MM.1S (cell line): ENCODE measurements at regions not wholly inside any gene's neighbourhood (a gene's known extent, or its start where the extent isn't known, plus 50 kb on each side); places are given as distances from the start of the nearest gene placed in this dataset.

ENCODE experiments used
- DNase-seq: peaks from one replicate; pipeline ENCODE4 v3.0.0-alpha.2; 2015
- H2AFZ ChIP-seq: fragments of 300-600 bp; sonication (generic); 2 replicates; pipeline ENCODE4 v1.6.0; 2016; ENCODE audit warnings: antibody characterized with exemption, low read length
- H3F3A ChIP-seq: fragments of 300-600 bp; sonication (generic); 2 replicates; pipeline ENCODE4 v1.6.1; 2016; ENCODE audit warnings: mild to moderate bottlenecking, antibody characterized with exemption, low read length, moderate library complexity, mixed read lengths; ENCODE audit not compliant: insufficient read depth
- H3K27ac ChIP-seq: fragments of 300-600 bp; sonication (generic); 2 replicates; pipeline ENCODE4 v1.5.1; 2016; ENCODE audit warnings: mild to moderate bottlenecking, low read length
- H3K27me3 ChIP-seq: fragments of 300-600 bp; sonication (generic); replicated peaks from 2 replicates; pipeline ENCODE4 v1.6.0; 2016; ENCODE audit warnings: low read length; ENCODE audit not compliant: insufficient read depth
- H3K36me3 ChIP-seq: fragments of 300-600 bp; sonication (generic); replicated peaks from 2 replicates; pipeline ENCODE4 v1.6.1; 2016; ENCODE audit warnings: mild to moderate bottlenecking, low read length, mixed read lengths; ENCODE audit not compliant: insufficient read depth
- H3K4me1 ChIP-seq: fragments of 300-600 bp; sonication (generic); 2 replicates; pipeline ENCODE4 v1.6.1; 2016; ENCODE audit warnings: low read length, mixed read lengths
- H3K4me2 ChIP-seq: fragments of 300-600 bp; sonication (generic); 2 replicates; pipeline ENCODE4 v1.6.0; 2016; ENCODE audit warnings: low read depth, low read length
- H3K4me3 ChIP-seq: fragments of 300-600 bp; sonication (generic); 2 replicates; pipeline ENCODE4 v1.5.1; 2016; ENCODE audit warnings: low read length, mixed read lengths
- H3K79me2 ChIP-seq: fragments of 300-600 bp; sonication (generic); 2 replicates; pipeline ENCODE4 v1.6.1; 2016; ENCODE audit warnings: mixed run types, low read length, mixed read lengths
- H3K9ac ChIP-seq: fragments of 300-600 bp; sonication (generic); 2 replicates; pipeline ENCODE4 v1.6.1; 2016; ENCODE audit warnings: low read length, mixed read lengths
- H3K9me2 ChIP-seq: fragments of 300-600 bp; sonication (generic); replicated peaks from 2 replicates; pipeline ENCODE4 v1.6.1; 2016; ENCODE audit warnings: mild to moderate bottlenecking, low read length, mixed read lengths; ENCODE audit not compliant: insufficient read depth
- H3K9me3 ChIP-seq: fragments of 300-600 bp; sonication (generic); replicated peaks from 2 replicates; pipeline ENCODE4 v1.6.1; 2016; ENCODE audit warnings: mild to moderate bottlenecking, low read length, mixed read lengths; ENCODE audit not compliant: insufficient read depth
- H4K20me1 ChIP-seq: fragments of 300-600 bp; sonication (generic); 2 replicates; pipeline ENCODE4 v1.6.1; 2016; ENCODE audit warnings: mild to moderate bottlenecking, low read length, moderate library complexity, mixed read lengths; ENCODE audit not compliant: insufficient read depth
- CTCF ChIP-seq: fragments of 300-600 bp; sonication (generic); IDR thresholded peaks from 2 replicates; pipeline ENCODE4 v1.5.1; 2016; ENCODE audit warnings: antibody characterized with exemption, low read length, mixed read lengths
- EZH2 ChIP-seq: fragments of 300-600 bp; sonication (generic); optimal IDR thresholded peaks from 2 replicates; pipeline ENCODE3; 2017; ENCODE audit warnings: low read depth, mild to moderate bottlenecking, antibody characterized with exemption, low read length, mixed read lengths
- EZH2phosphoT487 ChIP-seq: fragments of 300-600 bp; sonication (generic); IDR thresholded peaks from 2 replicates; pipeline ENCODE4 v1.6.1; 2018; ENCODE audit warnings: antibody characterized with exemption, low read length

GRCh38 chr2:107069890-107070289 is 183.9 kb upstream of the ST6GAL2 start:
- H3K9me3 ChIP-seq: no peaks in the 10 kb centered on the region
- no peak overlapping the region for H3K4me3 ChIP-seq
- 0 out of 2 replicates have a peak, but pooled peaks cover 3% of the 10 kb centered on the region for H3K4me1 ChIP-seq
- H3K9ac ChIP-seq: no peak overlapping the region
- no peak for DNase-seq
- no peaks in the 10 kb centered on the region for H3K27me3 ChIP-seq
- no peak overlapping the region for H2AFZ ChIP-seq
- H3K79me2 ChIP-seq: no peaks in the 10 kb centered on the region
- TF ChIP-seq EZH2phosphoT487 (no peak), EZH2 (no peak), CTCF (no peak)
- H3K27ac ChIP-seq: no peak overlapping the region
- H3K36me3 ChIP-seq: no peaks in the 10 kb centered on the region
- no peaks in the 10 kb centered on the region for H3K9me2 ChIP-seq
- H4K20me1 ChIP-seq: no peaks in the 10 kb centered on the region
- H3K4me2 ChIP-seq: no peak overlapping the region
- no peaks in the 10 kb centered on the region for H3F3A ChIP-seq

- TF ChIP-seq CTCF (no peak), EZH2 (no peak), EZH2phosphoT487 (no peak)
- Histone ChIP-seq H3K9me3 (no peaks in the 10 kb centered on the region), H3F3A (no peaks in the 10 kb centered on the region), H3K27ac (no peak overlapping the region), H3K79me2 (no peaks in the 10 kb centered on the region), H3K4me2 (no peak overlapping the region), H3K9me2 (no peaks in the 10 kb centered on the region), H3K36me3 (no peaks in the 10 kb centered on the region), H3K4me1 (0 out of 2 replicates have a peak, but pooled peaks cover 3% of the 10 kb centered on the region), H3K27me3 (no peaks in the 10 kb centered on the region), H2AFZ (no peak overlapping the region), H3K4me3 (no peak overlapping the region), H3K9ac (no peak overlapping the region), H4K20me1 (no peaks in the 10 kb centered on the region)
- peak; percentile 26 for DNase-seq
Observed at GRCh38 chr2:107072150-107072940, 186.4 kb upstream of the ST6GAL2 start.

GRCh38 chr2:107078584-107078983 is 192.6 kb upstream of the ST6GAL2 start:
- no peak overlapping the region for H3K27ac ChIP-seq
- no peaks in the 10 kb centered on the region for H3K79me2 ChIP-seq
- H3K4me1 ChIP-seq: no peaks in the 10 kb centered on the region
- H3K36me3 ChIP-seq: no peaks in the 10 kb centered on the region
- no peak overlapping the region for H2AFZ ChIP-seq
- no peaks in the 10 kb centered on the region for H3K9me3 ChIP-seq
- no peak for TF ChIP-seq EZH2
- no peak for TF ChIP-seq CTCF
- TF ChIP-seq EZH2phosphoT487: no peak
- no peak for DNase-seq
- H3K27me3 ChIP-seq: no peaks in the 10 kb centered on the region
- H3F3A ChIP-seq: no peaks in the 10 kb centered on the region
- H3K9ac ChIP-seq: no peak overlapping the region
- no peak overlapping the region for H3K4me2 ChIP-seq
- no peak overlapping the region for H3K4me3 ChIP-seq
- H3K9me2 ChIP-seq: no peaks in the 10 kb centered on the region
- no peaks in the 10 kb centered on the region for H4K20me1 ChIP-seq
